ENCODE measurements at regions not wholly inside any gene's neighbourhood (a gene's known extent, or its start where the extent isn't known, plus 50 kb on each side); places are given as distances from the start of the nearest gene placed in this dataset.

- TF ChIP-seq, protein P1, sequence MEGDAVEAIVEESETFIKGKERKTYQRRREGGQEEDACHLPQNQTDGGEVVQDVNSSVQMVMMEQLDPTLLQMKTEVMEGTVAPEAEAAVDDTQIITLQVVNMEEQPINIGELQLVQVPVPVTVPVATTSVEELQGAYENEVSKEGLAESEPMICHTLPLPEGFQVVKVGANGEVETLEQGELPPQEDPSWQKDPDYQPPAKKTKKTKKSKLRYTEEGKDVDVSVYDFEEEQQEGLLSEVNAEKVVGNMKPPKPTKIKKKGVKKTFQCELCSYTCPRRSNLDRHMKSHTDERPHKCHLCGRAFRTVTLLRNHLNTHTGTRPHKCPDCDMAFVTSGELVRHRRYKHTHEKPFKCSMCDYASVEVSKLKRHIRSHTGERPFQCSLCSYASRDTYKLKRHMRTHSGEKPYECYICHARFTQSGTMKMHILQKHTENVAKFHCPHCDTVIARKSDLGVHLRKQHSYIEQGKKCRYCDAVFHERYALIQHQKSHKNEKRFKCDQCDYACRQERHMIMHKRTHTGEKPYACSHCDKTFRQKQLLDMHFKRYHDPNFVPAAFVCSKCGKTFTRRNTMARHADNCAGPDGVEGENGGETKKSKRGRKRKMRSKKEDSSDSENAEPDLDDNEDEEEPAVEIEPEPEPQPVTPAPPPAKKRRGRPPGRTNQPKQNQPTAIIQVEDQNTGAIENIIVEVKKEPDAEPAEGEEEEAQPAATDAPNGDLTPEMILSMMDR (IDR thresholded peaks at IDR 0.05; ENCODE audit: low read length): no peak
- TF ChIP-seq EZH2 (optimal IDR thresholded peaks at IDR 0.05; ENCODE audit: low read depth, low read length) (no peak), EZH2phosphoT487 (IDR thresholded peaks at IDR 0.05; ENCODE audit: low read length) (no peak)
Observed at GRCh38 chr3:5480190-5480589, 292.7 kb downstream of the EDEM1 start.
